Right ventricle myocardium inferior (tissue), 1 donor: ENCODE measurements at regions not wholly inside any gene's neighbourhood (a gene's known extent, or its start where the extent isn't known, plus 50 kb on each side); places are given as distances from the start of the nearest gene placed in this dataset.

ENCODE experiments used
- ATAC-seq: fragments of 200-7000 bp; cut with Tn5 transposase; one replicate; pipeline ENCODE4 v1.9.1; 2020; ENCODE audit warnings: mild to moderate bottlenecking, moderate library complexity
- DNase-seq: peaks from one replicate; pipeline ENCODE4 v3.0.0; 2021; ENCODE audit errors: missing footprints
- intact Hi-C: fragments of 100-400 bp; cut with DNase I; formaldehyde crosslinking; loops from one replicate; pipeline ENCODE4 v1.11.0; 2022
- donor health status: DM: no; HTN: yes; CAD: no; lungs with severe emphysema.

DNA sequence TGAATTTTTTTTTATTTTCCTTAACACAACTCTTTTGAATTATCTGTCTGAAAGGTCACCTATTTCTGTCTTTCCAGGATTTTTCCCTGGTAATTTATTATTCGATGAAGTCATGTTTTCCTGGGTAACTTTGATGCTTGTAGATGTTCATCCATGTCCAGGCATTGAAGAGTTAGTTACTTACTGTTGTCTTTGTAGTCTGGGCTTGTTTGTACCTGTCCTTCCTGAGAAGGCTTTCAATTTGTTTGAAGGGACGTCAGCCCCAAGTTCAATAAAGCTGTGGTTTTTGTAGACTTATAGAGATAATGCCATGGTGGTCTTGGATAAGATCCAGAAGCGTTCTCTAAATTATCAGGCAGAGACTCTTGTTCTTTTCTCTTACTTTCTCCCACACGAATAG is 252.4 kb upstream of the ARHGAP24 start:
- intact Hi-C loops: no loop called here
- ATAC-seq (no peak), DNase-seq (no peak)

DNA sequence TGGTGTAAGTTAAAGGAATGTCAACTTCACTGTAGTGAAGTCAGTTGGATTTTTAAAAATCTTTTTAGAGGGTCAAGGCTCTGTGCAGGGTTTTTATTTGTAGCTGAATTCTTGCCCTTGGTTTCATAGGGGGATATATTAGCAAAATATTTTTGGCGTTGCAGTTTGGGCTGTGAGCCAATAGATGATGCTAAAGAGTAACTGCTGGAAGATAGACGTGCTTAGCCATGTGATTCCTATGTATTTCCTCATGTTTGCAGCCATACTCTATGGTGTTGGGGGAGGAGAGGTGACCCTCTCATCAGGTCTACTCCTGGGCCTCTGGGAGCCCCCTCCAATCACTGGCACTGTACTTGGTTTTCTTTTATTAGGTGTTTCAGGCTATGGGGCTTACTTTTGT is 246.7 kb upstream of the ARHGAP24 start:
- intact Hi-C loops: no loop called here
- DNase-seq (no peak), ATAC-seq (no peak)

DNA sequence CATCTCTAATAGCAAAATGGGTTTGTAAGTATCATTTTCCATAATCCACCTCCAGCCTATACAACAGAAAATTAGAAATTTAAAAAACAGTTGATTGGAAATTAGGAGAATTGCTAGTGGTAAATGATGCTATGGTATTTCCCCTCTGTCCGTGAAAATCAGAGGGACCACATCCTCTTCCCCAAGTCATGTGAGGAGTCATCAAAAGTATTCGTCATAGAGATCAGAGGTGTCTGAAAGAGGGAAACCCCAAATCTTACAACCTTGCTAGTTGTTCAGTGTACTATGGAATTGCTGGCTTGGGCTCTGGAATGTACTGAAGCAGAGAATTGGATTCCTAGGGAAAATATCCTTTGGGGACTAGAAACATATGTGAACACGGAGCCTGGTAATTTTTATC is 241.4 kb upstream of the ARHGAP24 start:
- DNase-seq (no peak), ATAC-seq (no peak)
- intact Hi-C loops: no loop called here

DNA sequence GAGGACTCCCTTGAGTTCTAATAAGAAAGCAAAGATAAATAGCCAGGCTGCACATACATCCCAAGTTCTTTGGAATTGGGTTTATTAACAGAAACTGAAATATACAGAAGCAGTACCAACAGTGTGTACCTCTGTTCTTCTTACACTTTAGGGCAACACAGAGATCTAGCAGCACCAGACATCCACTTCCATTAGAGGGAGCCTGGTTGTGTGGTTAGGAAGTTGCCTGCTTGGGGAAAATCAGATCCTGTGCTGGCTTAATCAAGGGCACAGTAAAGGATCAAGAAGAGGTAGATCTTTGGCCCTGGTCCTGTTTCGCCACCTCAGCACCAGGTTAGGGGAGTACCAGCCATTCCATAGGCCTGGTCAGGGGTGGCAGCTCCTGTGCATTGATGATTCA is 231.1 kb upstream of the ARHGAP24 start:
- intact Hi-C loops: no loop called here
- no peak for DNase-seq
- no peak for ATAC-seq

DNA sequence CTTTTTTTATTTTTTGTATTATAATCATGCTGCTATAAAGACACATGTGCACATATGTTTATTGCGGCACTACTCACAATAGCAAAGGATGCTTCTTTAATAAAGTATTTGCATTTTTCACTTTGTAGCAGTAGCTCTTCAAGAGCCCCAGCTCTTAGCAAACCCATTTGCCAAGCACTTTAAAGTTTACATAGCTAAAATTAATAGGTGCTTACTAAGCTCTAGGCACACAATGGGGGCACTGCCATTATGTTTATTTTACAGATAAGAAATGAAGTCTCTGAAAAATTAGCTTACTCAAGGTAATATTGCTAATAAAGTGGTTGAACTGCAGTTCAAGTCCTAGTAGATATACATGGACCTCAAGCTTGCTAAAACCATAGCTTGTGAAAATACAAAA is 230.3 kb upstream of the ARHGAP24 start:
- ATAC-seq: no peak
- no peak for DNase-seq
- intact Hi-C loops: no loop called here

DNA sequence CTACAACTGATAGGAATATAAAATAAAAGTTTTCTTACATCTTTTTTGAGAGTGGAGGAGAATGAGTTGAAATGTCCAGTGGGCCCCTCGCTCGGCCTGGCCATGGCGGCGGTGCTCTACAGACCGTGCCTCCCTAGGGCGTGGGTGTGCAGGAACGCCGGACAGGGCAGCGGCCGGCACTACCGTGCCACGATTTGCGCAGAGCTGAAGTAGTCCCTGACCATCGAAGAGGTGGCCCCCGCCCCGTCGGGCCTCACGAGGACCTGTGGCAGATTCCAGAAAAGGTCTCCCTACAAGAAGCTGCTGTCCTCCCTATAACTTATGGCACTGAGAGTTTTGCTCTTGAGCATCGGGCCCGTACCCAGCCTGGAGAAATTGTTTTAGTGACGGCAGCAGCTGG is 228.9 kb upstream of the ARHGAP24 start:
- ATAC-seq: no peak
- intact Hi-C loops: no loop called here
- no peak for DNase-seq

DNA sequence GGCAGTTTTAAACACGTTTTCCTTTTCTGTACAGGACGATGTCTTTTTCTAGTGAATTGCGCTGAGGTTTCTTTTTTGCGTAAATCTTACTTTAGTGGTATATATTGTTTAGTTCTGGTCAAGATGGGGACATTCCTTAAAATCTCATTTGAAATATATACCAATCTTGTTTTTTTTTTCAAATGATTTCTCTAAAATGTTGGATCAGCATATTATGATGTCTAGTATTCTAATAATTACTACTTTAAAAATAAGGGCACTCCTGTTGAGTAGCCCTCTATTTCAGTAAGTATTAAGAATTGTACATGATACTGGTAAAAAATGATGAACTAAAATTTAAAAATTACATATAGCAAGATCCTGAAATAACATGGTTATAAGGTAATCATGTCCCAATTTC is 224.1 kb upstream of the ARHGAP24 start:
- DNase-seq (no peak), ATAC-seq (no peak)
- intact Hi-C loops: loop anchor here (1.0 kb wide), 1 partner anchor 13 kb away; no protein-coding TSS in a partner anchor

DNA sequence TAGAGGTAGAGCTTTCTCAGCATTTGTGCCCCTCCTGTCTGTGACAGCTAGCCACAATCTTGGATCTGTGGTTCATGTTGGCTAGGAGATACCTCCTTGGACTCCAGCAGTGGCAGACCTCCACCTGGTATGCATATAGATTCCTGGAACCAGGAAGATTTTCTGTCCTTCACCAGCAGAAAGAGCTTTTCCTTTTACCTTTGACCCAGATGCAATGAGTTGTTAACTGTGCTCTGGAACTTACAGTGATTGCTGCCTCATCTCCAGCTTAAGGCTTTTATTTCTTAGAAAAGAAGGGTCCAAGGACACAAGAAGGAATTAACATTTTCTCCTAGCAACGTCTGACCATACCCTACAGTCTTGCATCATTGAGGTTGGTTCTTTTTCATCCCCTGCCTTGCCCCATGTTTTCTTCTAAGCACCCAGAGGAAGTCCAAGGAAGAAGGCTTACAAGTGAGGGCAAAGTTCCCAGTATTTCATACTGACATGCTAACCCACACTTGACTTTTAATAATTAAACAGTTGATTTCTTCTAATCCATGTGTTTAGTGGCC is 217.1 kb upstream of the ARHGAP24 start:
- intact Hi-C loops: no loop called here
- no peak for ATAC-seq
- no peak for DNase-seq

DNA sequence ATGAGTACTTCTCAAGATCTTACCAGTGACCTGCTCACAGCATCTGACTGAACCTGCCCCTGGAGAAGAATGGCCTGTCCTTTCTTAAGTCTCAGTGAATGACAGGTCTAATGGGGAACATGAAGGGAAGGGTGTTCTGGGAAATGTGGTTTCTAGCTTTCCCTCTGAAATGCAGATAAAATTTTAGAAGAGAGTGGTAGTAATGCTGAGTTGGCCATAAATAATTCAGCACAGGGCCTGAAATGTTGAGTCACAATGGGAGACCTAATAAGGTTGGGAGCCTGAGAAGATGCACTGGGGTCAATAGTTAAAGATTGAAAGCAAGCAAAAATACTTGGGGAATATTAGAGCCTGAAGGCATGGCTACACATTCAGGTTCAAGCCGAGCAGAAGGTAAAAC is 214.9 kb upstream of the ARHGAP24 start:
- ATAC-seq (no peak), DNase-seq (no peak)
- intact Hi-C loops: no loop called here

DNA sequence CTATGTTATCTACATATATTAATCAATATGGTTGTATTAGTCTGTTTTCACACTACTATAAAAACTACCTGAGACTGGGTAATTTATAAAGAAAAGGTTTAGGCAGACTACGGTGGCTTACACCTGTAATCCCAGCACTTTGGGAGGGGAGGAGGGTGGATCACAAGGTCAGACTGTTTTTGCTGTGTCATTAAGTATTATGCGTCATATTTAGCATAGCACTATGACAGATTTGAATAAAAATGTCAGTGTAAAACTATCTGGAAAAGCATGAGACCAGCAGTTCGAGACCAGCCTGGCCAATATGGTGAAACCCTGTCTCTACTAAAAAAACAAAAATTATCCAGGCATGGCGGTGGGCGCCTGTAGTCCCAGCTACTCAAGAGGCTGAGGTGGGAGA is 209.7 kb upstream of the ARHGAP24 start:
- ATAC-seq (no peak), DNase-seq (no peak)
- intact Hi-C loops: no loop called here

DNA sequence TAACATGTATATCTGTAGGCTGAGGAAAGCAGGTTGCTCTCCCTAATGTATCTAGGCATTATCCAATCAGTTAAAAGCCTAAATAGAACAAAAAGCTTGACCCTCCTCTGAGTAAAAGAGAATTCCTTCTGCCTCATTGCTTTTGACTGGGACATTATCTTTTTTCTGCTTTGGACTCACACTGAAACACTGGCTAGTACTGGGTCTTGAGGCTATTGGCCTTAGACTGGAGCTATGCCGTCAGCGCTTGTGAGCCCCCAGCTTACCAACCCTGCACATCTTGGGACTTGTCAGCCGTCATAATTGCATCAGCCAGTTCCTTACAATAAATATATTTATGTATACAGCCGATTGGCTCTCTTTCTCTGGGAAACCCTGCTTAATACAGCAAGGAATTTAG is 206.8 kb upstream of the ARHGAP24 start:
- ATAC-seq (no peak), DNase-seq (no peak)
- intact Hi-C loops: no loop called here

DNA sequence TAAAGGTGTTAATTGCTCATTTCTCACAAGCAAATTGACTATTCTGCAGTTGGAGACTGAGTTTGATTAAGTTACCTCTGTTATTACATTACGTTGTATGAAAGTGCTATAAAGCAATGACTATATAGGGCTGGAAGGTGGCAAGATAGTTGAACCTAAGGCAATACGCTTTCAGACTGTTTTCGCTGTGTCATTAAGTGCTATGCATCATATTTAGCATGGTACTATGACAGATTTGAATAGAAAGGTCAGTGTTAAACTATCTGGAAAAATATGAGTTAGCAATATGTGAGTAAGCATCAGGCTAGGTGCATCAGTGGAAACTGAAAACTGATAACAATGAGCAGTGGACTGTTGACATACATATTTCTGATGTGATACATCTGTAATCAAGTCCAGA is 206.0 kb upstream of the ARHGAP24 start:
- intact Hi-C loops: no loop called here
- DNase-seq (no peak), ATAC-seq (no peak)

DNA sequence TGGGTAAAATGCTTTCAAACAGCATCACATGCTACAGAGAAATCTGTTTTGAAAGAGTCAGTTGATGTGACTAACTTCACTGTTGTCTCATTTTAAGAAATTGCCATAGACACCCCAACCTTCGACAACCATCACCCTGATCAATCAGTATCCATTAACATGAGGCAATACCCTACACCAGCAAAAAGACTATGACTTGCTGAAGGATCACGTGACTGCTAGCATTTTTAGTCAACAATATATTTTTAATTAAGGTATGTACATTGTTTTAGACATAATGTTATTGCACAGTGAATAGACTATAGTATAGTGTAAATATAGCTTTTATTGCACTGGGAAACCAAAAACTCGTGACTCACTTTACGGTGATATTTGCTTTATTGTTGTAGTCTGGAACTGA is 200.0 kb upstream of the ARHGAP24 start:
- intact Hi-C loops: no loop called here
- DNase-seq: no peak
- ATAC-seq: no peak

DNA sequence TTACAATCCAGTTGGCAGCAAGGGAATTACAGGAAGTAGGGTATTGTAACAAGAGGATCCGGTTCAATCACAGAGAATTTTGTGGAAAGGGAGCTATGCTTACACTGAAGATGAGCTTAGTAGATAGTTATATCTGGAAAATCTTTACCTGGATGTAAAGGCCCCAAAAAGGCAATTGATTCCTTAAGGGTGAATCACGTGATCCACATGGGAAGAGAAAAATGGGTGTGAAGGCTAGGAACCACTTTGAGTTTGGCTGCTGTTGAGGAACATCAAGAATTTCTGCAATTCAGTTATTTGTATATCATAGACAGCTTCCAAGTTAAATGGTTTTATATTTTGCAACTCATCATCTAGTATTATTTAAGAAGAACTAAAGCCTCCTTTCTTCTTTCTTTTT is 194.0 kb upstream of the ARHGAP24 start:
- intact Hi-C loops: no loop called here
- DNase-seq (no peak), ATAC-seq (no peak)

DNA sequence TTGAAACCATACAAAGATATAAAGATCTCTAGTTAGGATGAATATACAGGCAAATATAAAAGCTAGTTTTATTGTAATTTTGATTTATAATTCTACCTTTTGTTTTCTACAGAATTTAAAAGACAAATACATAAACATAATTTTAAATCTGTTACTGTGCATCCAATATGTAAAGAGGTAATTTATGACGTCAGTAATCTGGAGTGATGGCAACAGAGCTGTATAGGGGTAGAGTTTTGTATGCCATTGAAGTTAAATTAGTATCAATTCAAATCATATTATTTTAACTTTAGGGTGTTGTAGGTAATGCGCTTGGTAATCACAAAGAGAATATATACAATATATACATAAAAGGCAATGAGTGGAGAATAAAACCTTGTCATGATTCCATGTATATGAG is 183.7 kb upstream of the ARHGAP24 start:
- DNase-seq: no peak
- ATAC-seq: no peak
- intact Hi-C loops: no loop called here

DNA sequence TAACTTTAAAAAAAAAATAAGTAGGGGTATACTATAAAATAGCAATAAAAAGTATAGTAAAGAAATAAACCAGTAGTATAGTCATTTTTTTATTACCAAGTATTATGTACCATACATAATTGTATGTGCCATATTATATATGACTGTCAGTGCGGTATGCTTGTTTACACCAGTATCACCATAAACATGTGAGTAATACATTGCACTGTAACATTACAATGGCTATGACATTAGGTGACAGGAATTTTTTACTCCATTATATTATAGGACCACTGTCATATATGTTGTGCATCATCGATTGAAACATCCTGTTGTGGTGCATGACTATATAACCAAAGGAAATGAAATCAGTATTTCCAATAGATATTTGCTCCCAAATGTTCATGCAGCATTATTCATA is 176.9 kb upstream of the ARHGAP24 start:
- DNase-seq: no peak
- intact Hi-C loops: no loop called here
- no peak for ATAC-seq

DNA sequence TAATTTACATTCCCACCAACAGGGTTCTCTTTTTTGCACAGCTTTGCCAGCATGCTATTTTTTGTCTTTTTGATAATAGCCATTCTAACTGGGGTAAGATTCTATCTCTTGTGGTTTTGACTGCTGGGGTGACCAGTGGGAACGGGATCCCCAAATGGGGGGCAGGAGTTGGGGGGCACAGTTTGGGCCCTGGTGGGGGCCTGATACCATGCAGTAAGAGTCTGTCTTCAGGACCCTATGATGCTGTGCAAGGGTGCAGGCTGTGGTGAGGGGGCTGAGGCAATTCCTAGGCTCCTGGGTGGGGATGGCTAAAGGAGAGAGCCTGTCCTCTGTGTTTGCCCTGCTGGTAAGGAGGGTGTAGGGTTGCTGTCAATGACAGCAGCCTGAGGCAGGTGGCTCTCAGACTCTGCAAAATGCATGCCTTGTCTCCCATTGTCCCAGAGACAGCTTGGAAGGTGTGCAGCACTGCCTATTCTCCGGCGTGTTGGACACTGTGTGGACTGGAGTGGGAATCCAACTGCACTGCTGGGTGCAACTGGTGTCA is 172.7 kb upstream of the ARHGAP24 start:
- ATAC-seq: no peak
- intact Hi-C loops: no loop called here
- peak; percentile 50 for DNase-seq

DNA sequence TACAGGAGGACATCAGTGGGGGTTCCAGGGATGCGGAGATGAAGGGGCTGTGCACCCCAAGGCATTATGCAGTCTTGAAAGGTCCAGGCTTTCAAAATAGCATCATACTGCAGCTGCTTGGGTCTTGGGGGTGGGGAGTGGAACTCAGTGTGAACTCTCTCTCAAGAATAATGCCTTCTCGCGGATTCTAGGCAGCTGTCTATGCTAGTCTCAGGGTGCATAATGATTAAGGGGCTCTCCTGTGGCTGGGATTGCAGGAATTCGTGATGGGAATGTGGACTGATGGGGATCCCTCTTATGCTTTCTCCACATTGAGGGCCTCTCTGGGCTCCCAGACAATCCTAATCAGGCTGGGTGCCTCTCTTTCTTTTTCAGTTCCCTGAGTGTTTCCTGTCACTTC is 172.2 kb upstream of the ARHGAP24 start:
- no peak for DNase-seq
- no peak for ATAC-seq
- intact Hi-C loops: no loop called here

DNA sequence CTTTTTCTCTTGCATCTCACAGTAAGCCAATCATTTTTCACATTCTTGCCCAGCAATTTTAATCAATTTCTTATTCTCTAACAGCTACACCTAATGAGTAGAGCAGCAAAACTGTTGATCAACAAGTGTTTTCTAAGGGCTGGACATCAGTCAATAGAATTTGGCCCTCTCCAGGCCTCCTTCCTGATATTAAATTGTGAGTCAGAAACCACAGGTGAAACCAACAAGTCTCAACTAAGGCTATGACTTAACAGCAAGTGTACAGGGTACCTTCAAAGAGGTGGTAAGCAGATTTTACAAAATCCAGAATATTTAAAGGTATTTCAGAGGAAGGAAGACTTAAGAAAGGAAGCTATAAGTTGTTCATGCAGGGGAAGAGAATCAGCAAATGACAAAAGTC is 156.5 kb upstream of the ARHGAP24 start:
- intact Hi-C loops: no loop called here
- no peak for ATAC-seq
- DNase-seq: no peak

DNA sequence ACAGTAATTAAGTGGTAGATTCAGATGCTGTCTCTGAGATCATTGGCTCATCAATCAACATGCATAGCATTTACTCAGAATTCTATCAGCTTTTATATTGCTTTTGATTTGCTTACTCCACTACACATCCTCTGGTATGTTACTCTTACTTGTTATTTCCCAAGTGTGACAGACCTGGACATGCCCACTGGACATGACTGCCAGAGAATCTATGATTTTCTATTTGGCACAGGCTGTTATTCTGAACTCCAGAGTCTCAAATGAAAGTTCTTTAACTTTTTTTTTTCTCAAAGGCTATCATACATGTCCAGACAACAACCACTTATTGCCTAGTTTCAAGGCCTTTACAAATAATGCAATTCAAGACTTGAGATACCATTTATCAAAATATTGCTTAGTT is 116.1 kb upstream of the ARHGAP24 start:
- no peak for DNase-seq
- intact Hi-C loops: no loop called here
- no peak for ATAC-seq

DNA sequence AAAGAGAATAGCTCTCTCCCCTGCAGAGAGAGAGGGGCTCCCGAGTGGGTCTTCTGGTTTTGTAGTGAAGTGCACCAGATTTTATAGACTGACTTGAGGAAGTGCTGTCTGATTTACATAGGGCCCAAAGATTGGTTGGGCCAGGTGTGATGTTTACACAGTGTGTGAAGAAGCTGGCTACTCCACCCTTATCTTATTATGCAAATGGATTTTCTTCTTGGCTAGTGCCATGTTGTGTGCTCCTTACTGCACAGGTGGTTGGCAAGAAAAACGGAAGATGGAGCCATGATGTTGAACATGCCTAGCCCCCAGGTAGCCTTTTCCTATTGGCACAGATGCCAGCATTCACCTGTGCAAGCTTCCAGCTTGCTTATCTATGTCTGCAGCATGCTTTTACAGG is 112.4 kb upstream of the ARHGAP24 start:
- no peak for ATAC-seq
- DNase-seq: no peak
- intact Hi-C loops: loop anchor here (10.0 kb wide), 1 partner anchor 382 kb away; no protein-coding TSS in a partner anchor
